Loucy (cell line): ENCODE measurements at regions not wholly inside any gene's neighbourhood (a gene's known extent, or its start where the extent isn't known, plus 50 kb on each side); places are given as distances from the start of the nearest gene placed in this dataset.

Experiments
- H2AFZ ChIP-seq: fragments of 200-600 bp; sonication (generic); 2 replicates; pipeline ENCODE4 v1.6.0; 2016; ENCODE audit warnings: antibody characterized with exemption, mild to moderate bottlenecking, low read length, moderate library complexity
- H3F3A ChIP-seq: fragments of 200-600 bp; 2 replicates; pipeline ENCODE4 v1.6.0; 2016; ENCODE audit warnings: antibody characterized with exemption, low read depth, mild to moderate bottlenecking
- H3K27me3 ChIP-seq: fragments of 200-600 bp; sonication (generic); 2 replicates; pipeline ENCODE4 v1.6.1; 2014; ENCODE audit warnings: low read length, mild to moderate bottlenecking; ENCODE audit not compliant: insufficient read depth, poor library complexity, severe bottlenecking
- H3K36me3 ChIP-seq: fragments of 200-600 bp; sonication (generic); 2 replicates; pipeline ENCODE4 v1.6.1; 2016; ENCODE audit warnings: low read length; ENCODE audit not compliant: insufficient read depth
- H3K4me1 ChIP-seq: fragments of 200-600 bp; sonication (generic); 2 replicates; pipeline ENCODE4 v1.5.1; 2014; ENCODE audit warnings: low read length, mild to moderate bottlenecking; ENCODE audit not compliant: insufficient read depth, poor library complexity, severe bottlenecking
- H3K4me2 ChIP-seq: fragments of 200-600 bp; sonication (generic); 2 replicates; pipeline ENCODE4 v1.6.0; 2014; ENCODE audit warnings: antibody characterized with exemption, low read length, low read depth, mild to moderate bottlenecking; ENCODE audit not compliant: poor library complexity, severe bottlenecking
- H3K4me3 ChIP-seq: fragments of 200-600 bp; sonication (generic); 2 replicates; pipeline ENCODE4 v1.5.1; 2014; ENCODE audit warnings: low read length, mild to moderate bottlenecking, mixed read lengths; ENCODE audit not compliant: poor library complexity, severe bottlenecking
- H3K79me2 ChIP-seq: fragments of 200-600 bp; sonication (generic); 2 replicates; pipeline ENCODE4 v1.6.1; 2014; ENCODE audit warnings: low read length; ENCODE audit not compliant: insufficient read depth
- H3K9ac ChIP-seq: fragments of 200-600 bp; sonication (generic); 2 replicates; pipeline ENCODE4 v1.6.0; 2014; ENCODE audit warnings: mild to moderate bottlenecking, low read depth, low read length, moderate library complexity; ENCODE audit not compliant: poor library complexity, severe bottlenecking
- H3K9me2 ChIP-seq: fragments of 200-600 bp; sonication (generic); replicated peaks from 2 replicates; pipeline ENCODE4 v1.6.1; 2016; ENCODE audit warnings: low read depth, low read length, mixed read lengths
- H3K9me3 ChIP-seq: fragments of 200-600 bp; sonication (generic); 2 replicates; pipeline ENCODE4 v1.6.1; 2014; ENCODE audit warnings: mild to moderate bottlenecking, antibody characterized with exemption, low read length, low read depth; ENCODE audit not compliant: insufficient read depth
- H4K20me1 ChIP-seq: fragments of 200-600 bp; sonication (generic); 2 replicates; pipeline ENCODE4 v1.6.0; 2014; ENCODE audit warnings: antibody characterized with exemption, low read length, mild to moderate bottlenecking; ENCODE audit not compliant: insufficient read depth, poor library complexity, severe bottlenecking
- CTCF ChIP-seq: fragments of 200-600 bp; sonication (generic); conservative IDR thresholded peaks from 2 replicates; pipeline ENCODE4 v1.5.1; 2014; ENCODE audit warnings: mild to moderate bottlenecking, antibody characterized with exemption, low read length
- EZH2phosphoT487 ChIP-seq: fragments of 200-600 bp; IDR thresholded peaks from 2 replicates; pipeline ENCODE4 v1.6.1; 2018; ENCODE audit warnings: antibody characterized with exemption, mild to moderate bottlenecking, moderate library complexity, borderline replicate concordance

GRCh38 chr1:57925226-57925625, 501.4 kb upstream of the DAB1 start:
- Histone ChIP-seq H3K9me3 (no peaks in the 10 kb centered on the region), H4K20me1 (no peaks in the 10 kb centered on the region), H3K36me3 (no peaks in the 10 kb centered on the region), H3F3A (no peaks in the 10 kb centered on the region), H3K9me2 (no peaks in the 10 kb centered on the region), H3K4me3 (no peak overlapping the region), H3K4me1 (peaks cover 4% of the 10 kb centered on the region), H3K9ac (no peak overlapping the region), H3K27me3 (no peaks in the 10 kb centered on the region), H3K4me2 (no peak overlapping the region), H3K79me2 (no peaks in the 10 kb centered on the region), H2AFZ (no peak overlapping the region)
- no peak for TF ChIP-seq EZH2phosphoT487
- no peak for TF ChIP-seq CTCF

GRCh38 chr1:57922130-57922529, 498.3 kb upstream of the DAB1 start:
- no peaks in the 10 kb centered on the region for H3K36me3 ChIP-seq
- H3F3A ChIP-seq = no peaks in the 10 kb centered on the region
- no peaks in the 10 kb centered on the region for H4K20me1 ChIP-seq
- no peak overlapping the region for H3K4me2 ChIP-seq
- no peak overlapping the region for H2AFZ ChIP-seq
- no peaks in the 10 kb centered on the region for H3K79me2 ChIP-seq
- no peak overlapping the region for H3K4me3 ChIP-seq
- no peaks in the 10 kb centered on the region for H3K27me3 ChIP-seq
- TF ChIP-seq CTCF (no peak), EZH2phosphoT487 (no peak)
- no peaks in the 10 kb centered on the region for H3K9me3 ChIP-seq
- peaks cover 4% of the 10 kb centered on the region for H3K4me1 ChIP-seq
- no peak overlapping the region for H3K9ac ChIP-seq
- H3K9me2 ChIP-seq = no peaks in the 10 kb centered on the region

- Histone ChIP-seq H2AFZ (no peak overlapping the region), H3K36me3 (no peaks in the 10 kb centered on the region), H3F3A (no peaks in the 10 kb centered on the region), H3K27me3 (no peaks in the 10 kb centered on the region), H3K9me2 (no peaks in the 10 kb centered on the region), H3K4me1 (no peaks in the 10 kb centered on the region), H4K20me1 (no peaks in the 10 kb centered on the region), H3K9me3 (no peaks in the 10 kb centered on the region), H3K4me3 (no peak overlapping the region), H3K4me2 (no peak overlapping the region), H3K9ac (no peak overlapping the region), H3K79me2 (no peaks in the 10 kb centered on the region)
- TF ChIP-seq EZH2phosphoT487 = no peak
- TF ChIP-seq CTCF = no peak
Measured at GRCh38 chr1:57916041-57916440, 492.2 kb upstream of the DAB1 start.
